ENCODE measurements at regions not wholly inside any gene's neighbourhood (a gene's known extent, or its start where the extent isn't known, plus 50 kb on each side); places are given as distances from the start of the nearest gene placed in this dataset.

DNA sequence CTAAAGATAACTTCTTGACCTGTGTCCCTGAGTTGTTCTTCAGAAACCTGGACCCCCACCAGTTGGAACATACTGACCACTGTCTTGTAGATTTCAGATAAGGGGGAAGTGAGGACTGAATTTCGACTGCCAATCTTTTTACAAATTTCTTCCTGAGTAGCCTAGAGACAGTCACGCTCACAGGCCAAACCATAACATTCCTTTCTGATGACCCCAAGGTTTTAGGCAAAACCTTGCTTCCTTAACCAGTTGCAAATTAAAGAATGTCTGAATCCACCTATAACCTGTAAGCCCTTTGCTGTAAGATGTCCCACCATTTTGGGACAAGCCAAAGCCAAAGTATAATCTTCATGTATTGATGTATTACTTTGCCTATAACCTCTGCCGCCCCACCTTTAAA lies 306.9 kb downstream of the LRFN2 start:
- no peak for DNase-seq (ENCODE audit: low read depth)

GRCh38 chr6:40276141-40276540 lies 311.0 kb downstream of the LRFN2 start:
- DNase-seq (ENCODE audit: low read depth) = no peak
- TF ChIP-seq CTCF (IDR thresholded peaks at IDR 0.05; ENCODE audit: insufficient read depth, low read depth, low read length) = no peak
- no peak overlapping the region for H3K4me3 ChIP-seq (ENCODE audit: low read depth, low read length)

More for the DNA sequence above, 306.9 kb downstream of the LRFN2 start:
- no peak overlapping the region for H3K4me3 ChIP-seq (ENCODE audit: low read depth, low read length)
- TF ChIP-seq CTCF (IDR thresholded peaks at IDR 0.05; ENCODE audit: insufficient read depth, low read depth, low read length) = no peak

DNA sequence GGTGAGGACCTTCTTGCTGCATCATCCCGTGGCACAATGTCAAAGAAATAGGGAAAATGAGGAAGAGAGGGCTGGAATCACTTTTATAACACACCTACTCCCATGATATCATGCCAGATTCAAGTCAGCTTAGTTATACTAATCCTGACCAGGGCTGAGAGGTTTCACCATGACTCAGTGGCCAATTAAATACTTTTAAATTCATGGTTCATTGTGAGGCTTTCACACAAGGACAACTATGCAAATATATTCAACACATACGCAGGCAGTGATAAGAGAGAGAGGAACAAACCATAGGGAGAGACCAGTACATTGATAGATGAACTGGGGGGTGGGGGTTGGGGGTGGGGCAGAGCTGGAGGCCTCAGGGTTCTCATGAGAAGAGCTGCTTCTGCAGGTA lies 313.1 kb downstream of the LRFN2 start:
- no peak overlapping the region for H3K4me3 ChIP-seq (ENCODE audit: low read depth, low read length)
- no peak for TF ChIP-seq CTCF (IDR thresholded peaks at IDR 0.05; ENCODE audit: insufficient read depth, low read depth, low read length)
- no peak for DNase-seq (ENCODE audit: low read depth)

GRCh38 chr6:40268614-40269013 lies 318.6 kb downstream of the LRFN2 start:
- TF ChIP-seq CTCF (IDR thresholded peaks at IDR 0.05; ENCODE audit: insufficient read depth, low read depth, low read length) = no peak
- no peak for DNase-seq (ENCODE audit: low read depth)
- H3K4me3 ChIP-seq (ENCODE audit: low read depth, low read length) = no peak overlapping the region

GRCh38 chr6:40268166-40268565 lies 319.0 kb downstream of the LRFN2 start:
- TF ChIP-seq CTCF (IDR thresholded peaks at IDR 0.05; ENCODE audit: insufficient read depth, low read depth, low read length) = no peak
- no peak overlapping the region for H3K4me3 ChIP-seq (ENCODE audit: low read depth, low read length)
- DNase-seq (ENCODE audit: low read depth) = no peak

- no peak overlapping the region for H3K4me3 ChIP-seq (ENCODE audit: low read depth, low read length)
- TF ChIP-seq CTCF (IDR thresholded peaks at IDR 0.05; ENCODE audit: insufficient read depth, low read depth, low read length) = no peak
These were observed 321.5 kb downstream of the LRFN2 start for GRCh38 chr6:40265615-40266014.

GRCh38 chr6:40263970-40264369 lies 323.2 kb downstream of the LRFN2 start:
- no peak for TF ChIP-seq CTCF (IDR thresholded peaks at IDR 0.05; ENCODE audit: insufficient read depth, low read depth, low read length)
- DNase-seq (ENCODE audit: low read depth) = no peak
- H3K4me3 ChIP-seq (ENCODE audit: low read depth, low read length) = no peak overlapping the region

More at GRCh38 chr6:40265615-40266014, 321.5 kb downstream of the LRFN2 start:
- DNase-seq (ENCODE audit: low read depth) = no peak
